Progenitor cell of endocrine pancreas (in vitro differentiated cells): ENCODE measurements at regions not wholly inside any gene's neighbourhood (a gene's known extent, or its start where the extent isn't known, plus 50 kb on each side); places are given as distances from the start of the nearest gene placed in this dataset.

Experiments used
- DNase-seq: peaks from one replicate; pipeline ENCODE4 v3.0.0; 2021; ENCODE audit warnings: low spot score; ENCODE audit not compliant: unreplicated experiment
- H3K27ac Mint-ChIP-seq: 2 replicates; pipeline ENCODE4 v1.8.0; 2021; ENCODE audit warnings: mild to moderate bottlenecking, moderate library complexity, mixed read lengths
- H3K27me3 Mint-ChIP-seq: 2 replicates; pipeline ENCODE4 v1.8.0; 2021; ENCODE audit warnings: mixed read lengths
- H3K36me3 Mint-ChIP-seq: 2 replicates; pipeline ENCODE4 v1.8.0; 2022; ENCODE audit warnings: mixed read lengths; ENCODE audit not compliant: insufficient read depth
- H3K4me1 Mint-ChIP-seq: 2 replicates; pipeline ENCODE4 v1.8.0; 2021; ENCODE audit warnings: low read depth, mixed read lengths
- H3K4me3 Mint-ChIP-seq: 2 replicates; pipeline ENCODE4 v1.8.0; 2021; ENCODE audit warnings: low read depth, mild to moderate bottlenecking, moderate library complexity, mixed read lengths
- H3K9me3 Mint-ChIP-seq: 2 replicates; pipeline ENCODE4 v1.8.0; 2021; ENCODE audit warnings: low read depth, mixed read lengths
- TF ChIP-seq, protein P1 (sequence below): fragments of 200-600 bp; sonication (generic); IDR thresholded peaks from one replicate; pipeline ENCODE4 v1.5.0; 2021; ENCODE audit warnings: antibody characterized with exemption, mild to moderate bottlenecking; ENCODE audit not compliant: unreplicated experiment

GRCh38 chrX:20319054-20319453 lies 52.3 kb upstream of the RPS6KA3 start:
- H3K36me3 Mint-ChIP-seq: peaks cover 1% of the 10 kb centered on the region
- TF ChIP-seq, protein P1, sequence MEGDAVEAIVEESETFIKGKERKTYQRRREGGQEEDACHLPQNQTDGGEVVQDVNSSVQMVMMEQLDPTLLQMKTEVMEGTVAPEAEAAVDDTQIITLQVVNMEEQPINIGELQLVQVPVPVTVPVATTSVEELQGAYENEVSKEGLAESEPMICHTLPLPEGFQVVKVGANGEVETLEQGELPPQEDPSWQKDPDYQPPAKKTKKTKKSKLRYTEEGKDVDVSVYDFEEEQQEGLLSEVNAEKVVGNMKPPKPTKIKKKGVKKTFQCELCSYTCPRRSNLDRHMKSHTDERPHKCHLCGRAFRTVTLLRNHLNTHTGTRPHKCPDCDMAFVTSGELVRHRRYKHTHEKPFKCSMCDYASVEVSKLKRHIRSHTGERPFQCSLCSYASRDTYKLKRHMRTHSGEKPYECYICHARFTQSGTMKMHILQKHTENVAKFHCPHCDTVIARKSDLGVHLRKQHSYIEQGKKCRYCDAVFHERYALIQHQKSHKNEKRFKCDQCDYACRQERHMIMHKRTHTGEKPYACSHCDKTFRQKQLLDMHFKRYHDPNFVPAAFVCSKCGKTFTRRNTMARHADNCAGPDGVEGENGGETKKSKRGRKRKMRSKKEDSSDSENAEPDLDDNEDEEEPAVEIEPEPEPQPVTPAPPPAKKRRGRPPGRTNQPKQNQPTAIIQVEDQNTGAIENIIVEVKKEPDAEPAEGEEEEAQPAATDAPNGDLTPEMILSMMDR: no peak
- peaks cover 2% of the 10 kb centered on the region for H3K27me3 Mint-ChIP-seq
- no peak overlapping the region for H3K27ac Mint-ChIP-seq
- peaks cover 21% of the 10 kb centered on the region for H3K4me1 Mint-ChIP-seq
- peaks cover 45% of the 10 kb centered on the region for H3K9me3 Mint-ChIP-seq
- no peak for DNase-seq
- no peak overlapping the region for H3K4me3 Mint-ChIP-seq

GRCh38 chrX:20317873-20318272 lies 51.2 kb upstream of the RPS6KA3 start:
- H3K9me3 Mint-ChIP-seq: peaks cover 41% of the 10 kb centered on the region
- peaks cover 2% of the 10 kb centered on the region for H3K27me3 Mint-ChIP-seq
- TF ChIP-seq, protein P1: no peak
- peaks cover 1% of the 10 kb centered on the region for H3K36me3 Mint-ChIP-seq
- no peak for DNase-seq
- no peak overlapping the region for H3K27ac Mint-ChIP-seq
- no peak overlapping the region for H3K4me3 Mint-ChIP-seq
- peaks cover 21% of the 10 kb centered on the region for H3K4me1 Mint-ChIP-seq
